ENCODE measurements at regions not wholly inside any gene's neighbourhood (a gene's known extent, or its start where the extent isn't known, plus 50 kb on each side); places are given as distances from the start of the nearest gene placed in this dataset.
"Not testable (repeated sequence)": the region's sequence is repeated elsewhere in the genome, so short reads cannot be mapped to it uniquely, and the experiment has no call there.

DNA sequence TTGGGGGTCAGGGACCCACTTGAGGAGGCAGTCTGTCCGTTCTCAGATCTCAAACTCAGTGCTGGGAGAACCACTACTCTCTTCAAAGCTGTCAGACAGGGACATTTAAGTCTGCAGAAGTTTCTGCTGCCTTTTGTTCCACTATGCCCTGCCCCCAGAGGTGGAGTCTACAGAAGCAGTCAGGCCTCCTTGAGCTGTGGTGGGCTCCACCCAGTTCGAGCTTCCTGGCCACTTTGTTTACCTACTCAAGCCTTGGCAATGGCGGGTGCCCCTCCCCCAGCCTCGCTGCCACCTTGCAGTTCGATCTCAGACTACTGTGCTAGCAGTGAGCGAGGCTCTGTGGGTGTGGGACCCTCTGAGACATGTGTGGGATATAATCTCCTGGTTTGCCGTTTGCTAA lies 122.7 kb downstream of the GPR65 start:
- TF ChIP-seq, protein P1, sequence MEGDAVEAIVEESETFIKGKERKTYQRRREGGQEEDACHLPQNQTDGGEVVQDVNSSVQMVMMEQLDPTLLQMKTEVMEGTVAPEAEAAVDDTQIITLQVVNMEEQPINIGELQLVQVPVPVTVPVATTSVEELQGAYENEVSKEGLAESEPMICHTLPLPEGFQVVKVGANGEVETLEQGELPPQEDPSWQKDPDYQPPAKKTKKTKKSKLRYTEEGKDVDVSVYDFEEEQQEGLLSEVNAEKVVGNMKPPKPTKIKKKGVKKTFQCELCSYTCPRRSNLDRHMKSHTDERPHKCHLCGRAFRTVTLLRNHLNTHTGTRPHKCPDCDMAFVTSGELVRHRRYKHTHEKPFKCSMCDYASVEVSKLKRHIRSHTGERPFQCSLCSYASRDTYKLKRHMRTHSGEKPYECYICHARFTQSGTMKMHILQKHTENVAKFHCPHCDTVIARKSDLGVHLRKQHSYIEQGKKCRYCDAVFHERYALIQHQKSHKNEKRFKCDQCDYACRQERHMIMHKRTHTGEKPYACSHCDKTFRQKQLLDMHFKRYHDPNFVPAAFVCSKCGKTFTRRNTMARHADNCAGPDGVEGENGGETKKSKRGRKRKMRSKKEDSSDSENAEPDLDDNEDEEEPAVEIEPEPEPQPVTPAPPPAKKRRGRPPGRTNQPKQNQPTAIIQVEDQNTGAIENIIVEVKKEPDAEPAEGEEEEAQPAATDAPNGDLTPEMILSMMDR (conservative IDR thresholded peaks at IDR 0.05 in 1 of 2, IDR thresholded peaks at IDR 0.05 in 1 of 2; ENCODE audit: low read depth in 1 of 2, low read length in 2 of 2), result not testable (repeated sequence)
- TF ChIP-seq EZH2 (IDR thresholded peaks at IDR 0.05; ENCODE audit: low read length, missing control alignments), result not testable (repeated sequence)
